GM19395 (cell line): ENCODE measurements at regions not wholly inside any gene's neighbourhood (a gene's known extent, or its start where the extent isn't known, plus 50 kb on each side); places are given as distances from the start of the nearest gene placed in this dataset.

Experiments
- ATAC-seq: cut with Tn5 transposase; IDR thresholded peaks from one replicate; pipeline ENCODE4 v1.9.1; 2021; ENCODE audit warnings: mild to moderate bottlenecking, moderate library complexity; ENCODE audit not compliant: unreplicated experiment

DNA sequence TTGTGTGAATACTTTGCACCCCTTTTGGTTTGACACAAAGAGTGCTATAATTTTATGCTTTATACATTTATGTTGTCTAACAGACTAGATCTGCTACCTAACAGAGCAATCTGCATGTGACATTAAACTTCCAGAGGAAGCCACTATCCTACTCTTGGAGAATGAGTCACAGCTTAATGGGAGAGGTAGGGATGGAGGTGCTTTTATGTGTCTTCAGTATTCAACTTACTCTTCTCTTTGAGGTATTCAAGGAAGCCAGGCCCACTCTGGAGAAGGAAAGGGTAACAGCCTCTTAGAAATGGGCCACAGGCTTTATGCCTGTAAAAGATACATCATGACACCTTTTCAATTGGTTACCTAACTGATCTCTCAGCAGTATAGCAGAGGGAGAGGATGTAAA is 85.8 kb upstream of the NEUROD1 start:
- ATAC-seq, result no peak

DNA sequence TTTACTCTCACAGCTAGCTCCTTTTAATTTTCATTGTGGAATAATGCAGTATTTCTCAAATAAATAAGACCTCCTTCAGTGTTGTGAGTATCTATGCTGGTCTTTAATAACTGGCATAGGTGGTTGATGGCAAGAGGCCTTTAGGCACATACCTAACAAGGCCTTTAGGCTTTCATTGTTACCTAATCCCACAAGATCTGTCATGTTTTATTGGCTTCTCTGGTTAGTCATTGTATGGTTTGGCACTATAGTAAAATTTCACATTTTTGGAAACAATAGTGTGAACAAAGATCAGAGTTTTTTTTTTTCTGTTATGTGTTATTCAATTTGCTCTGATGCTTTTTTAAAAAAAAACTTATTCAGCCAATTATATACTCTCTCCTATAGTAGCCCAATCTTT is 89.8 kb upstream of the NEUROD1 start:
- no peak for ATAC-seq

DNA sequence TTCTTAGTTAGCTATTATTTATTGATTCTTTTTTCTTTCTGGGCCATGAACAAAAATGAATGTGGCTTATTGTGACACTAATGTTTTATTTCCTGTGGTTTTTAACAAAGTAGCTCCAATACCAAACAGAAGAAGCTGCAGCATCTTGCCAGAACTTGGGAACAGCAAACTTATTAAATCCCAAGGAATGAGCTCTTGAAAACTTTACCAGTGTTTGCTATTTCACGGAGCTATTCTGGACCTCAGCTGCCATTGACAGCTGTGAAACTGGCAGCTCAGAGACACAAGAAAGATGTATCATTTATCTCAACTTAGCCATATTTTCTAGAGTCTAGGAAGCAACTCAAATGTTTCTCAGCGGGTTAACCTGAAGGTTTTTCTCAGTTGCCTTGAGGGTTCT is 91.0 kb upstream of the NEUROD1 start:
- ATAC-seq, result no peak

DNA sequence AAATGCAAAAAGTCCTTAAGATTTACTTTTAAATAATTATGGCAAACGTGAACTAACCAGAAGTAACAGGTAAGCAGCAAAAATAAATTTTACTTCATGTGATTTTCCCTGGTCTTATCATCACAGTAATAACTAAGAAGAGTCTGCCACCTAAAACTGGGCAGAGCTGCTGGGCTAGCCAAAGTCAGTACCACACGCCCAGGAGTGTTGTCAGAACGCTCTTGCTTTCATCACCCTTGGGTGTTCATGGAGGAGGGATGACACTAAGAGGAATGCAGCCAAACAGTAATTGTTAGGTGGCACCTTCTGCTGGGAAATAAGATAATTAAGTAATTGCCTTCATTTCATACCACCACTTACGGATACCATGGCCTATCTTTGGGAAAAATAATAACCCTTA is 92.0 kb upstream of the NEUROD1 start:
- ATAC-seq, result no peak

DNA sequence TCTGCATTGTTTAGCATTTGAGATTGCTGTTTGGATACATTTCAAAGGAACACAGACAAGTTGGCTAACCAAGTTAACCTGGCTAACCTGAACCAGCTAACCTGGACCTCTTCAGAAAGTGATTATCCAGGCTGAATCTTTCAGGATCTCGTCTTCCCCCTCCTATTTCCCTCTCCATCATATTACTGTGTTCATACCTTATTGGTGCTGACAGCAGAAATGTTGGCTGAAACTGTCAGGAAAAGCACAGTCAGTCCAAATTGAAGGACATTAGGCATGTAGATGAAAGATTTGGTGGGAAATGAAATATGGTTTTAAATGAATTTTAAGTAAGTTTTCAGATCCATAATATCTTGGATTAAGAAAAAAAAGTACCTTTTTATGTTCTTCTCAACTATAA is 92.5 kb upstream of the NEUROD1 start:
- no peak for ATAC-seq

DNA sequence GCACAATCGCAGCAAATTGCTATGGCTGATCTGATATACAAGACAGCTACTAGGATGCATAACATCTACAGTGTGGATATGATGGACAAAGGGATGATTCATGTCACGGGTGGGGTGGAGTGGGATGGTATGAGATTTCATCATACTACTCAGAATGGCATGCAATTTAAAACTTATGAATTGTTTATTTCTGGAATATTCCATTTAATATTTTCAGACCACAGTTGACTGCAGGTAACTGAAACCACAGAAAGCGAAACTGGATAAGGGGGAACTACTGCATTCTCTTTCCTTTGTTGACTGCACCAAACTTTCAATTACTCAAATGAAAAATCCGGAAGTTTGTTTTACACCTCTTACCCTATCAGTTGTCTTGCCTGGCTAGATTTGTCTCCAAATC is 94.4 kb upstream of the NEUROD1 start:
- ATAC-seq, result peak; percentile 75

DNA sequence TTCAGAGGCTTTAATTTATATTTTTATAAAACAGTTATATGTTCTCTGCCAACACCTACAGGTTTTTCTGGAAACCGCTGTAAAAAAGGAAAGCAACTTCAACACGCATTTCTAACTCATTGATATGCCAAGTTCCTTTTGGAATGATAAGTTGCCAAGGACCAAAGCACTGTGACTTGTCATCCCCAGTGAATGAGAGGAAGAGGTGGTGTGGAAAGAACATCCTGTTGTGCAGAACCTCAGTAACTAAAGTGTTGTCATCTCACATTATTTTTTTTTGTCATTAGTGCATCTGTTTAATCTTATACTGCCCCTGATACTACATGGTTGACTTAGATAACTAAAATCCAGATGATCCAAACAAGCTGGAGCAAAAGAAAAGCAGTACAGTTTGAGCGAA is 96.0 kb upstream of the NEUROD1 start:
- ATAC-seq, result no peak

DNA sequence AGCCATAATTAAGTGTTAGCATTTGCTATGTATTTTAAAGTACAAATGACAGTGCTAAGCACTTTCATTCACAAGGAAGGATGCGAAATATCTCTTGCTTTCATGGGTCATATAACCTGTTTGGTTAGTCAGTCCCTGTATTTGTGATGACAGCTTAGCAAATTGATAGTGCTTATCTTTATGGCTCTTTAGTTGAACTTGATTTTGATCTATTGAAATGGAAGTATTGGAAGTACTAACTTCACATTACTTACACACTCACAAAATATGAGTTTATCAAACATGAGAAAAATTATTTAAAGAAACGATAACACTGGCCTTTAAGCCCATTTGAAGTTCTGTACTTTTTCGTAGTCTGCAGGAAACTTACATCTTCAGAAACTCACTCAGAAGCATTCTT is 97.4 kb upstream of the NEUROD1 start:
- no peak for ATAC-seq

DNA sequence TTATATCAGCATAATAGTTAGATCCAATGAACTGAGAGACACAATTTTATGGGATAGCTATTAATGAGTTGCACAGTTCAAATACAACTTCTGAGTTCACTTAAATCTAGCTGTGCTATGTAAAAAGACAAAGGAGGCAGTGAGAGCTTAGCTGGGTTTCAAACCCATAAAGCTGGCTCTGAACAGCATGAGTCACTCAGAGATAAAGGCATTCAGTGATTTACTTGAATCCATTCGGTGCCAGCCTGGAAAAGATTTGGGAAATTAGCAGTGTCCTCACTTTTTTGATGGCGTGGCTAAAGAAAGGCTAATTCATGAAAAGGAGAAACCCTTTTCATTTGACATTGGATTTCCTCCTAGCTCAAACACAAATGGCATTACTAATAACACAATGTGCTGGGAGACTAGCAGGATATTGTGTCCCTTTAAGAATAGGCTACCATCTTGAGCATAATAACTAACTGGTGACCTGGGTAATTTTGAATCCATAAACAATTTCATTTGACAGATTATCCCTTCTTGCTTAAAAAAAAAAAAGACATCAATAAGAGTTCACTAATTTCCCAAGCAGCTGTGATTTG is 98.4 kb upstream of the NEUROD1 start:
- no peak for ATAC-seq

DNA sequence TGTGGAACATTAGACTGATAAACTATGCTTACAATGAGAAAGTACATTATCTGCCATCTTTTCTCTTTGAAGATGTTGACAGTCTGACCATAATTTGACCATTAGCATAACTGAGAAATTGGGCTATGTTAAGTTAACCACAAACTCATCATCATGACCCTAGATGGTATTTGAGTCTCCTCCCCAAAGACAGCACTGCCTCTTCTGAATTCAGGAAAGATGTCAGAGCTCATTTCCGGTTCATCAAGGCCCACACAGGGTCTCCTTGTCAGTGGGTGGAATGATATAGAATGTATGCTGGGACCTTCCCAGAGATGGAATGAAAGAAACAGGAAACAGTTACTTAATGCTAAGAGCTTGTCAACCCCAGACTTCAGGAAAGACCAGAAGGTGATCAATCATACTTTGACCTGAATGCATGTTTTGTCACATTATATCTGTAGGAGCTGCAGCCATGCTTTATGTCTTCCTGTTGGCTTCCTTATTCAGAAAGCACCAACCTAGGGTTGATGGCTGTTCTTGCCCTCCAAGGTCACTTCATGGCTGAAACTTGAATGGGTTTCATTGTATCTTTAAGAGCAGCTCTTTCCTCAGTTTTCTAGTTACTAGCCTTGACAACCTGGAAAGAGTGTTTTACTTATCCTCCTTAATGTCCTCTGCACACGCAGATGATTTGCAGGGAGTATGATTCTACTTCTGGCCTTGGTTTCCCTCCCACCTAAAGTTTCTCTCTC is 99.1 kb upstream of the NEUROD1 start:
- peak; percentile 30 for ATAC-seq

DNA sequence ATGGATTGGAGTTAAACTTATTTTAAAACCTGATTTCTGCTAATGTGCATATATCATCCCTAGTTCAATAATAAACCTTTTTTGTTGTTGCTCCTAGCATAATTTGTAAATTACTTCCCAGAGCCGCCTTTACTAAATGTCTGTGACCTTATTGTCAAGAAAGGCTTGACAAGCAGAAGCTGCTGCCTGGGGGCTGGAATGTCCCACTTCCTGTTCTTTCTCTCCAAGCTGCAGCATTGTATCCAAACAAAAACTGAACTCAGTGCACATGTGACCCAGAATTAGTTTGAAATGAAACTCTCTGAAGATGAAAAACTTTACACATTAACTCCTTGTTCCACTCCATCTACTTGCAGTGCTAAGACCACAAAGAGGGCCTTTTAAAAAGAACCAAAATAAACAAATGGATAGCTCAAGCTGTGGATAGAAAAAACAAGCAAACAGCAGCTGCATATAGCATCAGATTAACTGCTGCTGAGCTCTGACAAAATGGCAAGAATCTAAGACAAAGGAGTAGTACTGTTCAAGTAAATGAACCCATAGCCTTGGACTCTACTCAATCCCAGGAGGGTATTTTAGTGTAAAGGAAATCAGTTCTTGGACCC is 99.8 kb upstream of the NEUROD1 start:
- ATAC-seq, result peak; percentile 86

DNA sequence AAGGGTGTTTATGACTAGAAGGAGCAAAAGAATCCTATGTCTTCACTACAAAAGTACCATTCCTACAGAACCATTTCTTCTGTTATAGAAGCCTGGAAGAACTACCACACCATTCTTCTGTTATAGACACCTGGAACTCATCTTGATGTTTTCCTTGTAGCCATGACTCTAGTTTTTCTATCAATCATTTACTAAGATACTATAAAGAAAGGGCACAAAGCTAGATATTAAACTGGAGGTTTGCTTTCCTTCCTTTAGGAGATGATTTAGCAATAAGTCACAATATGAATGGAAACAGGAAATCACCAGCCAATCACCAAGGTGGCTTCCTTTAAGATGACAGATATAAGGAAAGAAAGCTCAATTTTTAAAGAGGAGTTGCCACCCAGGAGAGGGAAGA is 100.3 kb upstream of the NEUROD1 start:
- ATAC-seq, result peak; percentile 35

DNA sequence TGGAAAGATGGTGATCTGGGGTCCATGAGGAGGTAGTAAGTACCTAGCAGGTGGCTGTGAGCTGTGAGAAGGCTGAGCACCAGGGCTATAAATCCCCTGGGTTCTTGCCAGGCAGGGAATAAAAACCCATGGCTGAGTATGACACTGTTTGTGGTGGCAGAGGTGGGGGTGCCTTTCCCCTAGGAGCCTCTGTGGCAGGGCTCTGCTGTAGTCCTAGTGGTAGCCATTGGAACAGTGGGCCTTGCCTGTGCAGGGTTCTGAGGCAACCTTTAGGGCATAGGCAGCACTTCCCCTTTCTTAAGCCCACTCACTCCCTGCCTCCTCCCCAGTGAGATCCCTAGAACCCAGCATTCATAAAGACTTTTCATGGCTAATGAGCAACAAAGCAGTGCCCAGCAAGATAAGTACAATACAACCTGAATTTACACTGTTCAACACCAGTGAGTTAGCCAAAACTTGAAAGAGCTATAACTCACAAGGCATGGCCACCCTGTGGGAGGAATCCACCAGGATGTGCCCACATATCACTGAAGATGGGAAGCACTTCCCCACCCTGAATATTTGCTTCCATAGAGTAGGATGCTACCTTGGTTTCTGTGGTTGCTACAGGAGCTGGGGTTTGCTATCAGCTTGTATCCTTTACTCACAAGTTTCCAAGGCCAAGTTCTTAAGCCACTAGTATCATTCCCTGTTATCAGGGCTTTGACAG is 100.9 kb upstream of the NEUROD1 start:
- peak; percentile 34 for ATAC-seq

DNA sequence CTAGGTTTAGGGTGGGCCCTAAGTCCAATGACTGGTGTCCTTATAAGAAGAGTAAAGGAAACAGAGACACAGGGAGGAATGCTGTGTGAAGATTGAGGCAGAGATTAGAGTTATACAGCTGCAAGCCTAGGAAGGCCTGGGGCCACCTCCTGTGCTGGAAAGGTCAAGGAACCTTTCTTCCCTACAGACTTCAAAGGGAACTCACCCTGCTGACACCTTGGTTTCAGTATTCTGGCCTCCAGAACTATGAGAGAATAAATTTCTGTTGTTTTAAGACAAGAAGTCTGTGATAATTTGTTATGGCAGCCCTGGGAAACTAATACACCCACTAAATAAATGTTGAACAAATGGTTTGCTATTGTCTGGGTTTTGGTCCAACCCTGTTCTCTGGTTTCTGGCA is 102.3 kb upstream of the NEUROD1 start:
- ATAC-seq, result no peak

DNA sequence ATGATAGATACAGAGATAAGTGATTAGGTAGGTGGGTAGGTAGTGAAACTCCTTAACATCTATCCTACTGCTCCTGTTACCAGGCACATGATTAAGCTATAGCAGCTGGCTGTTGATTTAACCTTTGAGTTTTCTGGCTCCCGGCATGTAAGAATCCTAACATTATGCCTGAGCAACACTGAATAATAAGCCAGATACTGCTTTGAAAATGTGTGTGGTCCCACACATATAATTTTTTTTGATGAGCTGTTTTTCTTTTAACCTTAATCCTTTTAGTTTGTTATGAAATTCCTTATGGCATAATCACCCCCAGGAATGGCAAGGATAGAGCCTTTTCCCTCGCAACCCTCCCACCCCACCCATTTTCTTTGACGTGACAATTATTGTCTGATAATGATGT is 104.2 kb upstream of the NEUROD1 start:
- no peak for ATAC-seq

DNA sequence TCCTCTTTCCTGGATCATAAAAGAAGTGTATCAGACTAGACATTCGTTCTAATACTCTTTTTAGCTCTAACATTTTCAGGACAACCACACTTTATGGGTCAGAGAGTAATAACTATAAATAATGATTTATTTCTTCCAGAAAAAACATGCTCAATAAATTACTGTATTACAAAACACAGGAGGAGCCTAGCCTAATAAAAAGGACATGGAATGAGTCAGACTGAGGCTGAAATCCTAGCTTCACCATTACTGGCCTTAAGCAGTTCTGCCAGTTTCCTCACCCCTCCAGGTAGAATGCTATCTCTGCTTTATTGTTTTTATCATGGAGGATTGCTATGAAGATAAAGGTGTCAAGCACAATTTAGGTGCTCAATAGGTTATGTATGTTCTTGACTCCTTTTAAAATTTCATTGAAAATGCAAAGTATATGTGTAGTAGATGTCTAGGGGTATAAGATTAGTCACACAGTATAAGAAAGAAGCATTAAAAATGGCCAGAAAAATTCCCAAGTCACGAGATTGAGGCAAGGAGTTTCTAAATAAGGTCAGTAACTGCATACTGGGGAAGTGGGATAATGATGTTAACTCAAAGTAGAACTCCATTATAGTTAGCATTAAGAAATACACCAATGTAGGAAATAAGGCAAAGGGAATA is 105.5 kb upstream of the NEUROD1 start:
- ATAC-seq, result no peak

DNA sequence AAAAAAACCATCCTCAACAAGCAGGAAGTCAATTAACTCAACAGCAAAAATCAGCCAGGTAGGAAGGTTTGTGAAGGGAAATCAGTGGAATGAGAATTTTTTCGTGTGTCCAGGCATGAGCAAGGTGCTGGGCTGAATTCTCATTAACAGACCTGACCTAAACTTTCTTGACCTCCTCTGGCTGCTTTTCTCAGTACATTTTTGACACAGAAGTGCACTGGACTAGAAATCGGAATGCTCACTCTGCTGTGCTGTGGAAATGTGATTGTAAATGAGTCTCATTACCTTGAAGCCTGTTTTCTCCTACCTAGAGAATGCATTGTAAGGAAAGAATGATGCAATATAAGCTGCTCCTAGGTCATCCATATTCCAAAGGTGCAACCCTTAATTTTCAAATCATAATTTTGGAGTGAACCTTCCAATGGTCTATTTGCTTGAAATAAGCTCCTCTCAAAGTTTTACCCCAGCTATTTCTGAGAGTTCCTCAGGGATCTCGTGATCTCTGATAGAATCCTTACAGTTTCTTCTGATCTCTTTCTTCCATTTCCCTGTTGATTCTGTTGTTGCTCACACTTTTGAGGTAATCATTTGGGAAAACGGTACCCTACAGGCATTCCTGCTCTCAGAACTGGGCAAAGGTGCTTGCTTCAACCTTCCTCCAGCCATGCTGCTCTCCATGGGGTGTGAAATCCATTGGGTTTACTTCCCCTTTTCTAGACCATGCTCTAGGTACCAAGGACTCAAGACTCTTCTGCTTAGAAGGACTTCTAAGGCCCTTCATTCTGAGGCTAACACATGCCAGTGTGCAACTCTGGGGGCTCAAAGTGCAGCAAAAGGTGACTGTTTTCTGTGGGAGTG is 104.9 kb upstream of the ITPRID2 start:
- ATAC-seq, result no peak

DNA sequence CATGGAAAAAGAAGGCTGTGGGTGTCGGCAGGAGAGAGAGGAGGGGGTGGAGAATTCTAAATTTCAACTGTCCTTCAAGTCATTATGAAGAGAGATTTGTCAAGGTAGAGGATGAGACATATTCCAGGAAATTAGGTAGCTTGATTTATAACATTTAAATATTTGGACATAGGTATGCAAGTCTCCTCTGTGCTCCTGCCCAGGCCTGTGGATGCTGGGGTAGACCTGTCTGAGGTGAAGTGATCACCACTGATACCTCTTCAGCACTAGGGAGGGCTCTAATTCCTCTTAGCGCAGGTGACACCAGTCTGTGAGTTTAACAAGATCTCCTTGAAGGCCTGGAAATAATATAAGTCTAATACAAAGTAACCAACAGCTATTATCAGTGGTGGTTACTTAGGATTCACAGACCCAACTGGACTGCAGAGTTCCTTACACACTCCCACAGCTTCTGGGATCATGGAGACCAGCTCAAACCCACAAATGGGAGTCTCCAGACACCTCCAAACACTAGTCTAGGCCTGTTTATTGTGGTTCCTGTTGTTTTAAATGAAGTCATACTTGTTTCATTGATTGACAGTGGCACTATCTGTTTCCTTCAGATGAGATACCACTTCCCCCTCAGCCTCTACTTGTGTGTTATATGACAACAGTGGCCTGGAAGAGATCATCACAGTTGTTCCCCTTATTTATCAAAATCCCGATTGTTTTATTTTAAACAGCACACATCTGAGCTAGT is 104.1 kb upstream of the ITPRID2 start:
- ATAC-seq, result no peak

DNA sequence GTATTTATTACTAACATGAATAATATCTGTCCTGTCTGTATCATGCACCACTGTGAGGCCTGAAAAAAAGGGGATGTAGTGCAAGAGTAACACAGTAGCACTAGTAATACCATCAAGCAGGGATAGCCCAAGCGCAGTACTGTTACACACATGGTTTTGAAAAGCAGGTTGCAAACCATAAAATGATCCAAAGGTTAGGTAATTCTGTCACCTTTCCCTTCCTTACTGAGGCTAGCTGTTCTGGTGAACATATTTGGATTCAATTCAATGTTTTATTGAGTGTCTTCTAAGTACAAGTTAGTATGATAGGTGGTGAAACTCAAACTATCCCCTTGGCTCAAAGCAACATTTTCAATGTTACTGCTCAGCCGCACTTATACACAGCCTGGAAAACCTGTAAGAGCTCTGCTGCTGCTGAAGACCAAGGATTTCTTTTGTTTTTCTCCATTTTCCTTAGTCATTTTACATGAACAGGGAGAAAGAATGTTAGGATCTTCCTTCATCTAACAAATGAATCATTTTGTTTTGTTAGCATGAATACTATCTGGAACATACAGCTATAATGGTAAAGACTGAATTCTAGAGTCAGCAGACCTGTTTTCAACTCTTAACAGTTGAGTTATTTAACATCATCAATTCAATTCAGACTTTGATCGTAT is 102.5 kb upstream of the ITPRID2 start:
- ATAC-seq, result no peak
